HEK293T (cell line): ENCODE measurements at regions not wholly inside any gene's neighbourhood (a gene's known extent, or its start where the extent isn't known, plus 50 kb on each side); places are given as distances from the start of the nearest gene placed in this dataset.

ENCODE experiments used
- CTBP1 ChIP-seq: fragments of 450-650 bp; IDR thresholded peaks from 2 replicates; pipeline ENCODE4 v1.6.1; 2016; ENCODE audit warnings: borderline replicate concordance
- FOXA1 ChIP-seq: fragments of 450-650 bp; IDR thresholded peaks from 2 replicates; pipeline ENCODE4 v1.6.1; 2016; ENCODE audit warnings: mild to moderate bottlenecking
- FOXK2 ChIP-seq: fragments of 450-650 bp; IDR thresholded peaks from 2 replicates; pipeline ENCODE4 v1.6.1; 2016; ENCODE audit warnings: mild to moderate bottlenecking
- NFRKB ChIP-seq: fragments of 450-650 bp; IDR thresholded peaks from 2 replicates; pipeline ENCODE4 v1.6.1; 2016; ENCODE audit warnings: mild to moderate bottlenecking, moderate library complexity

GRCh38 chr18:47427923-47428637 is 176.6 kb upstream of the SKOR2 start:
- TF ChIP-seq NFRKB (no peak), FOXA1 (no peak), FOXK2 (no peak), CTBP1 (no peak)
